NCI-H2227 (cell line): ENCODE measurements at regions not wholly inside any gene's neighbourhood (a gene's known extent, or its start where the extent isn't known, plus 50 kb on each side); places are given as distances from the start of the nearest gene placed in this dataset.
"Not testable (repeated sequence)": the region's sequence is repeated elsewhere in the genome, so short reads cannot be mapped to it uniquely, and the experiment has no call there.

Source experiments
- DNase-seq: peaks from one replicate; lab custom pipeline; 2025; ENCODE audit not compliant: unreplicated experiment; lab: John Stamatoyannopoulos, UW

DNA sequence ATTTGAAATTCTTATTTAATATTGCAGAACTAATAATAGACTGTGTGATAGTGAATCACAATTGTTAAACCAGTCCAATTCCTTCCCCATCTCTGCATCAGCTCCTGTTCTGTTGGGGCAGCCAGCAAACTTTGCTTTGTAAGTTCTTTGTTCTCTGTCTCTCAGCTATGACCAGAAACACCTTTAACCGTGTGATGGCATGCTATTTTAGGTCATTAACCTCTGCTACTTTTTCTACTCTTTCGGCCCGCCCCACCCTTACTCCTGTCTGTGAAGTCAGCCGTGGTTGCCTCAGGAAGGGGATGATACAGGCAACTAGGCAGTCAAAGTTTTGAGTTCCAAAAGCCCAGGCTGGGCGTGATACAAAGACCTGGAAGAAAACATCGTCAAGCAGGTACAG is 51.3 kb upstream of the EGFL6 start:
- DNase-seq: no peak

- no peak for DNase-seq
These were observed 54.0 kb upstream of the EGFL6 start for GRCh38 chrX:13515211-13515930.

DNA sequence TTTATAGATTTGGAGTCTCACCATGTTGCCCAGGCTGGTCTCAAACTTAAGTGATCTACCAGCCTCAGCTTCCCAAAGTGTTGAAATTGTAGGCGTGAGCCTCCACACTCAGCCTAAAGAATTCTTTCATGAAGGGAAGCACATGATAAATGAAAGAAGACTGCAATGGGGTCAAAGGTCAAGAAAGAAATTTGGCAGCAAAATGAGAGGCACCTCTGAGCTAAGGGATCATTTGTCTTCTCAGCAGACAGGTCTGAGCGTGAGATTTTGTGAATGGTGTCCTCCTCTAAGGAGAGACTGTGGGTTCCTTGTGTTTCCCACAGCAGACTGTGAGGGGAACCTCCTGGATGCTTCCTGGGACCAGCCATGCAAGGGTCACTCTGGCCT is 57.5 kb upstream of the EGFL6 start:
- DNase-seq: no peak

GRCh38 chrX:13511241-13511943 is 58.0 kb upstream of the EGFL6 start:
- no peak for DNase-seq

DNA sequence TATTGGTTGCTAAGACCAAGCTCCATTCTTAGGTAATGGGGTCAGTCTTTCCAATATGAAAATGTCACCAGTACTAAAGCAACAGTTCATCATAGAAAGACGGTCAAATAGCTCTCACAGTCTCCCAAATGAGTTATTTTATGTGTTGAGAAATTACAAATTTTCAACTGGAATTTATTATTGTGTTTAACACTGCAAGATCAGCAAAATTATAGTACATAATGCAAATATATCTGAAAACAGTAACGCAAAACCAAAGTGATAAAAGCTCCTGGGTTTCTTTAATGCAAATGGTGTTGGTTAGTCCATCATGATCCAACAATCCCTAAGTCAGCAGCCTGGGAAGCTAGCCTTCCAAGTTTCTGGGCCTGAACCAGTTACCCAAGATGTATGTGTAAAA is 61.5 kb upstream of the EGFL6 start:
- DNase-seq: no peak

DNA sequence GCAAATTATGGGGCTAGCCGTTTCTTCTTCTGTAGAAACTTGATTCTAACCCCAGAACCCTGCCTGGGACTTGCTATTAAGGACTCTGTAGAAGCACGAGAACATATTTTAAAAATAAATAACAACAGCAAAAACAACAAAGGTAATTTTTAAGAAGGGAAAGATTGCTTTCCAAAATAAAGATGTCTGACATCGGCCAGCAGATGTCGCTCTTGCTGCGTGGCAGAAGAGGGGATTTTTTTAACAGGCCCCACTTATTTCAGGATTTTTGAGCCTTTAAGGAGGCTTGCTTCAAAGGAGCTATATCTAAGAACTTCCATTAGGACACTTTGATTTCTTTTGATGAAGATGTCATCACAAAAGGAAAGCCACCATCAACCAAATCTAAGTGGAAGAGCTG is 62.8 kb upstream of the EGFL6 start:
- peak; percentile 72 for DNase-seq

DNA sequence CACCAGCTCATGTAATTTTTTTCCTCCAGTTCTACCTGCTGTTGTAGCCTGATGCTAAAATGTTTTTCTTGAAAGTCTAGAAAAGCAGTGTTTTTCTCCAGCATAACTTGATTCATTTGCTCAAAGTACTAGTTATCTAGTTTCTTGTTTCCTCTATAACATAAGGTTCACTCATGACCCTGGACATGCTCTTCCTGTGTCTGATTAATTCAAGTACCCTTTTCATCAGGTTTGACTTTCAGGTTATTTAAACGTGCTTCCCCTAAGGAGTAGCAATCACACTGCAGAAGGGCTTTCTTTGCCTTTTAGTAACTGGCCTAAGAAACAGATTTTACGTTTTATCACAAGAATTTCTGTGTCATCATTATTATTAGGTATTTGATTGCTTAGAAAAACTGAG is 66.8 kb upstream of the EGFL6 start:
- no peak for DNase-seq

- DNase-seq: no peak
These were observed 69.7 kb upstream of the EGFL6 start for GRCh38 chrX:13499736-13500135.

GRCh38 chrX:13498238-13498637 is 71.2 kb upstream of the EGFL6 start:
- no peak for DNase-seq

- no peak for DNase-seq
These were observed 74.2 kb upstream of the EGFL6 start for GRCh38 chrX:13495232-13495631.

DNA sequence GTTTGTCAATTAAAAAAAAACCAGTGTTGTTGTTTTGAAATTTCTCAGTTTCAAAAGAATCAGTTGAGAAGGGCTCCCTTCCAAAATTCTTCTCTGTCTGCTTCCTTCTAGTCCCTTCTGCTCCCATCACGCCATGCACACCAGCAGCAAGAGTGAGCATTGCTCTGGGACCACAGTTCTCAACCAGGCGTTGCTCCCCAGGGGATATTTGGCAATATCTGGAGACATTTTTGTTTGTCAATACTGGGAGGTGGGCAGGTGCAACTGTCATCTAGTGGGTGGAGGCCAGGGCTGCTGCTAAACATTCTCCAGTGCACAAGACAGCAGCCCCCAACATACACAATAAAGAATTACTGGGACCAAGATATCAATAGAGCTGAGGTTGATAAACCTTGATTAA is 74.8 kb upstream of the EGFL6 start:
- no peak for DNase-seq

DNA sequence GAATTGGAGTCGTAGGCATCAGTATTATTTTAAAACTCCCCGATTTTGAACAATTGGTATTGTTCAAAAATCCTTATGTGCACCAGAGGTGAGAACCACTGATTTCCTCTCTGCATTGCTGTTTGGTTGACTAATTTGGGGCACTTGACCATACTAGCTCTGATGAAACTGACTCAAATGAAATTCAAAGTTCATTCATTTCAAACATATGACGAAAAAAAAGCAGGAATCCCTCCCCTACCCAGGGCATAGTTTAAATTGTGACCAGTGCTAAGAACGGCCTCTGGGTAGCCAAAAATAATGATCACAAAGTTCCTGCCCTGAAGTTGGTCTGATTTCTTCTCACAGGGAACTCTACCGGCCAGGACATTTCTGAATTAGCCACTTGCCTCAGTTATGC is 75.7 kb upstream of the EGFL6 start:
- no peak for DNase-seq

- DNase-seq: no peak
These were observed 77.1 kb upstream of the EGFL6 start for GRCh38 chrX:13492286-13492685.

GRCh38 chrX:13491061-13491460 is 78.3 kb upstream of the EGFL6 start:
- DNase-seq: no peak

DNA sequence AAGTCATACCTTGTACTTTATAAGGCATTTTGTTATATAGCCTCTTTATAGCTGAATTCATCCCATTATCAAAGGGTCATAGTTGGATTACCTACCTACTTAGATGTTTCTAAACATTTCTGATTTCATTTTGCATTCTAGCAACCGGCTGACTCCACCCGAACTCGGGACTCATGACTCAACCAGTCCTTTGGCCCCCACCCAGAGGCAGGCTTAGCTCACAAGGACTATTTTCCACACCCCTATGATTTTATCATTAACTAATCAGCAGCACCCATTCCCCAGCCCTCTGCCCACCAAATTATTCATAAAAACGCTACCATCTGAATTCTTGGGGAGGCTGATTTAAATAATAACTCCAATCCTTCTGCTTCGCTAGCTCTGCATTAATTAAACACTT is 79.9 kb upstream of the EGFL6 start:
- no peak for DNase-seq

- peak; percentile 82 for DNase-seq
These were observed 81.5 kb upstream of the EGFL6 start for GRCh38 chrX:13487731-13488505.

DNA sequence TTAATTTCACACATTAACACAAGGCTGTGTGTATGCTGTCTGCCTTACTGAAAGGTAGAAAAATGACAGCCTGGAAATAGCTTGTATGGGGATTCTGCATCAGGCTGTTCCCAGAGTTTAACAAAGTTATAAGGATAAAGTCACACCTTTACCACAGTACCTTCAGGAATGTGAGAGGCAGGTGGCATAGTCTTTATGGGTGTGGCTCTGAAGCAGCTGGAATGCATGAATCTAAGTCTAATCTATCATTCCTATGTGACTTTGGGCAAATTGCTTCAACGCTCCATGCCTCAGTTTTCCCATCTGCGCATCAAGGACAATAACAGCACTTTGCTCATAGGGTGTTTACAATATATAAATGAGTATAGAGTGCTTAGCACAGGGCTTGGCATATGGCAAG is 84.2 kb upstream of the EGFL6 start:
- no peak for DNase-seq

DNA sequence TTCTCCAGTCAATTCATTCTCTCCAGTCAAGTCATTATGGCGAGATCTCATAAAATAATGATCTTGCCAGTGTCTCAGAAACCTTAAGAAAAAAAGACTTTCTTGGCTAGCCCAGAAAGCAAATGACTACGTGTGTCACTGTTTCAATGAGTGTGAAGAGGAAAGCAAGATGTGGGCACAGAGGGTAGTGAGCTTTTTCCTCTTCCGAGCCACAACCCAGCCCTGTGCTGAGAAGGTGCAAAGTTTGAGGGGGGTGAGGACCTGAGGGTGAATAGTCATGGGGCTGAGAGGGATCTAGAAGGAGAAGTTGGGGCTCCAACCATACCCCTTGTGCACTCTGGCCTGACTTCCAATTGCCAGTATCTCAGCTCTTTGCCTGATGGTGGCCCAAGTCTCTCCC is 85.6 kb upstream of the EGFL6 start:
- no peak for DNase-seq

GRCh38 chrX:13482746-13483541 is 86.5 kb upstream of the EGFL6 start:
- no peak for DNase-seq

- DNase-seq: not testable (repeated sequence)
These were observed 88.6 kb upstream of the EGFL6 start for GRCh38 chrX:13480780-13481179.

DNA sequence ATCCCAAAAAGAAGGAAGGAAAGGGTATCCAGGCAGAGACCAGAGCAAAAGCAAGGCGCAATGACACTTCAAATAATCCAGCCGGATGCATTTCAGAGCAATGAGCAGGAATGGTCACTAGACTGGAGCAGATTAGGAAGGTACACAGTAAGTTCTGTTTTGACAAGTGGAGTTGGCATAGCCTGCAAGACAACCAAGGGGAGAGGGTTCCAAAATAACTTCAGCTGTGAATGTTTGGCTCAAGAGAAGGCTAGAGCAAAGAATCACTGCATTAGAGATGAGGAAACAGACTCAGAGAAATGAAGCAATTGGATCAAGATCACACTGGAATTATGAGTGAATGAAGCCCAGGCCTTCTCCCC is 90.0 kb upstream of the EGFL6 start:
- DNase-seq: no peak
